Endothelial cell of umbilical vein (primary cell): ENCODE measurements at regions not wholly inside any gene's neighbourhood (a gene's known extent, or its start where the extent isn't known, plus 50 kb on each side); places are given as distances from the start of the nearest gene placed in this dataset.

Experiments
- EZH2 ChIP-seq: IDR thresholded peaks from 2 replicates; pipeline ENCODE4 v1.6.1; 2012; ENCODE audit warnings: borderline replicate concordance, low read depth, mild to moderate bottlenecking, moderate library complexity, low read length, inconsistent platforms; ENCODE audit not compliant: severe bottlenecking
- MAX ChIP-seq: IDR thresholded peaks from 2 replicates; pipeline ENCODE4 v1.6.1; 2011; ENCODE audit not compliant: insufficient read depth, insufficient read length
- POLR2A ChIP-seq: IDR thresholded peaks from 2 replicates; pipeline ENCODE4 v1.6.1; 2012; ENCODE audit warnings: low read depth, mild to moderate bottlenecking, control low read depth, low read length
- TF ChIP-seq, protein P1 (sequence below), 2 donors: IDR thresholded peaks; 1 replicate in 1 of 2; 2 replicates in 1 of 2; pipeline ENCODE4 v1.5.1; 2011; ENCODE audit warnings: low read length in 2 of 2, mild to moderate bottlenecking in 2 of 2, moderate library complexity in 2 of 2, control low read depth in 1 of 2, inconsistent platforms in 1 of 2, low read depth in 1 of 2; ENCODE audit not compliant: insufficient read depth in 1 of 2; ENCODE audit errors: extremely low read depth in 1 of 2

GRCh38 chr7:12056977-12057376 lies 154.1 kb upstream of the TMEM106B start:
- TF ChIP-seq, protein P1, sequence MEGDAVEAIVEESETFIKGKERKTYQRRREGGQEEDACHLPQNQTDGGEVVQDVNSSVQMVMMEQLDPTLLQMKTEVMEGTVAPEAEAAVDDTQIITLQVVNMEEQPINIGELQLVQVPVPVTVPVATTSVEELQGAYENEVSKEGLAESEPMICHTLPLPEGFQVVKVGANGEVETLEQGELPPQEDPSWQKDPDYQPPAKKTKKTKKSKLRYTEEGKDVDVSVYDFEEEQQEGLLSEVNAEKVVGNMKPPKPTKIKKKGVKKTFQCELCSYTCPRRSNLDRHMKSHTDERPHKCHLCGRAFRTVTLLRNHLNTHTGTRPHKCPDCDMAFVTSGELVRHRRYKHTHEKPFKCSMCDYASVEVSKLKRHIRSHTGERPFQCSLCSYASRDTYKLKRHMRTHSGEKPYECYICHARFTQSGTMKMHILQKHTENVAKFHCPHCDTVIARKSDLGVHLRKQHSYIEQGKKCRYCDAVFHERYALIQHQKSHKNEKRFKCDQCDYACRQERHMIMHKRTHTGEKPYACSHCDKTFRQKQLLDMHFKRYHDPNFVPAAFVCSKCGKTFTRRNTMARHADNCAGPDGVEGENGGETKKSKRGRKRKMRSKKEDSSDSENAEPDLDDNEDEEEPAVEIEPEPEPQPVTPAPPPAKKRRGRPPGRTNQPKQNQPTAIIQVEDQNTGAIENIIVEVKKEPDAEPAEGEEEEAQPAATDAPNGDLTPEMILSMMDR (IDR thresholded peaks at IDR 0.05; ENCODE audit: extremely low read depth in 1 of 2, insufficient read depth in 1 of 2, low read depth in 1 of 2, low read length in 2 of 2), result no peak
- TF ChIP-seq POLR2A (no peak), MAX (no peak), EZH2 (no peak)
